Esophagus squamous epithelium (tissue), 5 donors: ENCODE measurements at regions not wholly inside any gene's neighbourhood (a gene's known extent, or its start where the extent isn't known, plus 50 kb on each side); places are given as distances from the start of the nearest gene placed in this dataset.

Experiments used
- DNase-seq: peaks from one replicate; lab custom pipeline; 2025; lab: John Stamatoyannopoulos, UW
- H3K27ac ChIP-seq, 4 donors: fragments of 200-600 bp; sonication (generic); one replicate each; pipeline ENCODE4 v1.5.1; 2016 to 2019; ENCODE audit warnings: mild to moderate bottlenecking in 1 of 4
- H3K27me3 ChIP-seq, 4 donors: fragments of 200-600 bp; sonication (generic); 1 replicate in 3 of 4; 2 replicates in 1 of 4; pipeline versions ENCODE4 v1.5.1 to v1.6.0; 2017 to 2021; ENCODE audit warnings: antibody characterized with exemption in 1 of 4
- H3K36me3 ChIP-seq, 3 donors: fragments of 200-600 bp; sonication (generic); one replicate each; pipeline ENCODE4 v1.5.1; 2016 to 2019
- H3K4me1 ChIP-seq, 3 donors: fragments of 200-600 bp; sonication (generic); one replicate each; pipeline ENCODE4 v1.5.1; 2017 to 2019
- H3K4me3 ChIP-seq, 4 donors: fragments of 200-600 bp; sonication (generic); 1 replicate in 3 of 4; 2 replicates in 1 of 4; pipeline ENCODE4 v1.5.1; 2016 to 2019; ENCODE audit warnings: mild to moderate bottlenecking in 2 of 4, moderate library complexity in 1 of 4
- H3K9me3 ChIP-seq, 3 donors: fragments of 200-600 bp; sonication (generic); one replicate each; pipeline ENCODE4 v1.5.1; 2016 to 2019
- CTCF ChIP-seq, 6 experiments: fragments of 450-650 bp in 4 of 6; fragments of 200-600 bp in 2 of 6; sonication (generic) in 2 of 6; IDR thresholded peaks; one replicate each; pipeline ENCODE4 v1.5.1; 2016 to 2019; ENCODE audit warnings: antibody characterized with exemption in 6 of 6, mild to moderate bottlenecking in 4 of 6, moderate library complexity in 4 of 6
- POLR2A ChIP-seq, 4 donors: fragments of 450-650 bp; IDR thresholded peaks; one replicate each; pipeline ENCODE4 v1.6.1; 2017; ENCODE audit warnings: antibody characterized with exemption in 4 of 4, mild to moderate bottlenecking in 4 of 4, moderate library complexity in 3 of 4
- WGBS, 2 donors: methylation state at CpG; one replicate each; pipeline ENCODE4 v1.1.5; 2018; 5-methylcytosine and 5-hydroxymethylcytosine counted together
- intact Hi-C: fragments of 100-400 bp; cut with DNase I; formaldehyde crosslinking; loops from one replicate; pipeline ENCODE4 v1.15.0; 2022
- donor health status: DM: yes; HTN: yes; CAD: no.

GRCh38 chr5:105581988-105582690 lies 2019.5 kb upstream of the NUDT12 start:
- no peak for DNase-seq
- H3K4me3 ChIP-seq: no peak overlapping the region
- 59 to 66% methylated on average over 5 to 6 of the region's 7 CpGs for WGBS, 2 donors
- H3K36me3 ChIP-seq: no peaks in the 10 kb centered on the region
- TF ChIP-seq CTCF (IDR thresholded peaks at IDR 0.05) (no peak), POLR2A (IDR thresholded peaks at IDR 0.05) (no peak)
- no peak overlapping the region for H3K27ac ChIP-seq
- no peaks in the 10 kb centered on the region for H3K27me3 ChIP-seq
- peaks cover 0 to 15% (median 0%) of the 10 kb centered on the region in 3 donors for H3K9me3 ChIP-seq
- no peaks in the 10 kb centered on the region for H3K4me1 ChIP-seq
- intact Hi-C loops: no loop called here

- H3K4me1 ChIP-seq: no peaks in the 10 kb centered on the region
- intact Hi-C loops: no loop called here
- H3K9me3 ChIP-seq: no peaks in the 10 kb centered on the region
- no peaks in the 10 kb centered on the region for H3K36me3 ChIP-seq
- no peak overlapping the region for H3K27ac ChIP-seq
- H3K4me3 ChIP-seq: no peak overlapping the region
- TF ChIP-seq POLR2A (IDR thresholded peaks at IDR 0.05) (no peak), CTCF (IDR thresholded peaks at IDR 0.05) (no peak)
- DNase-seq: no peak
- H3K27me3 ChIP-seq: no peaks in the 10 kb centered on the region
These were observed 2011.0 kb upstream of the NUDT12 start for GRCh38 chr5:105573575-105573974.

- DNase-seq: no peak
- no peaks in the 10 kb centered on the region for H3K27me3 ChIP-seq
- TF ChIP-seq CTCF (IDR thresholded peaks at IDR 0.05) (no peak), POLR2A (IDR thresholded peaks at IDR 0.05) (no peak)
- no peak overlapping the region for H3K27ac ChIP-seq
- no peaks in the 10 kb centered on the region for H3K36me3 ChIP-seq
- intact Hi-C loops: no loop called here
- H3K4me3 ChIP-seq: no peak overlapping the region
- H3K9me3 ChIP-seq: no peaks in the 10 kb centered on the region
- WGBS, 2 donors: 52 to 57% methylated on average over 1 of the region's 1 CpG
- H3K4me1 ChIP-seq: no peaks in the 10 kb centered on the region
These were observed 2002.9 kb upstream of the NUDT12 start for GRCh38 chr5:105565531-105565930.

- WGBS, 2 donors: 43 to 87% methylated on average over 1 to 8 of the region's 8 CpGs
- Histone ChIP-seq H3K4me3 (no peak overlapping the region), H3K27ac (no peak overlapping the region), H3K9me3 (no peaks in the 10 kb centered on the region), H3K27me3 (no peaks in the 10 kb centered on the region), H3K4me1 (no peaks in the 10 kb centered on the region), H3K36me3 (no peaks in the 10 kb centered on the region)
- intact Hi-C loops: no loop called here
- DNase-seq: no peak
- TF ChIP-seq CTCF (IDR thresholded peaks at IDR 0.05) (no peak), POLR2A (IDR thresholded peaks at IDR 0.05) (no peak)
These were observed 2001.3 kb upstream of the NUDT12 start for GRCh38 chr5:105563842-105564241.

GRCh38 chr5:105554568-105555169 lies 1992.1 kb upstream of the NUDT12 start:
- Histone ChIP-seq H3K36me3 (no peaks in the 10 kb centered on the region), H3K27me3 (no peaks in the 10 kb centered on the region), H3K27ac (no peak overlapping the region), H3K4me3 (no peak overlapping the region), H3K9me3 (no peaks in the 10 kb centered on the region), H3K4me1 (no peaks in the 10 kb centered on the region)
- TF ChIP-seq POLR2A (IDR thresholded peaks at IDR 0.05) (no peak), CTCF (IDR thresholded peaks at IDR 0.05) (no peak)
- intact Hi-C loops: no loop called here
- DNase-seq: no peak
- WGBS, 2 donors: 79 to 84% methylated on average over 4 of the region's 4 CpGs
